ENCODE measurements at regions not wholly inside any gene's neighbourhood (a gene's known extent, or its start where the extent isn't known, plus 50 kb on each side); places are given as distances from the start of the nearest gene placed in this dataset.

DNA sequence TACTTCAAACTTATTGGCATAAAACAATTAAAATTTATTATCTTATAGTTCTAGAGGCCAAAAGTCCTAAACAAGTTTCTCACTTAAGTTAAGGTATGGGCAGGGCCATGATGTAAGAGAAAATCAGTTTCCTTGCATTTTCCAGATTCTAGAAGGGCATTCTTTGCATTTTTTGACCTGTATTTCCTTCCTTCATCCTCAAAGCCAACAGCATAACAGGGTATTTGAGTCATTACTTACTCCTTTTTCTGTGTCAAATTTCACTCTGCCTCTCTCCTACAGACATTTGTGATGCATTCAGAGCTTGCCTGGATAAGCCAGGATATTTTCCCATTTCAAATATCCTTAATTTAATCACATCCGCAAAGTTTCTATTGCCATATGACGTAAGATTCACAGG, 1499.0 kb downstream of the EFNA5 start:
- no peaks in the 10 kb centered on the region for H3K27me3 ChIP-seq (ENCODE audit: control insufficient read depth, insufficient read depth, low read length)
- TF ChIP-seq, protein P1, sequence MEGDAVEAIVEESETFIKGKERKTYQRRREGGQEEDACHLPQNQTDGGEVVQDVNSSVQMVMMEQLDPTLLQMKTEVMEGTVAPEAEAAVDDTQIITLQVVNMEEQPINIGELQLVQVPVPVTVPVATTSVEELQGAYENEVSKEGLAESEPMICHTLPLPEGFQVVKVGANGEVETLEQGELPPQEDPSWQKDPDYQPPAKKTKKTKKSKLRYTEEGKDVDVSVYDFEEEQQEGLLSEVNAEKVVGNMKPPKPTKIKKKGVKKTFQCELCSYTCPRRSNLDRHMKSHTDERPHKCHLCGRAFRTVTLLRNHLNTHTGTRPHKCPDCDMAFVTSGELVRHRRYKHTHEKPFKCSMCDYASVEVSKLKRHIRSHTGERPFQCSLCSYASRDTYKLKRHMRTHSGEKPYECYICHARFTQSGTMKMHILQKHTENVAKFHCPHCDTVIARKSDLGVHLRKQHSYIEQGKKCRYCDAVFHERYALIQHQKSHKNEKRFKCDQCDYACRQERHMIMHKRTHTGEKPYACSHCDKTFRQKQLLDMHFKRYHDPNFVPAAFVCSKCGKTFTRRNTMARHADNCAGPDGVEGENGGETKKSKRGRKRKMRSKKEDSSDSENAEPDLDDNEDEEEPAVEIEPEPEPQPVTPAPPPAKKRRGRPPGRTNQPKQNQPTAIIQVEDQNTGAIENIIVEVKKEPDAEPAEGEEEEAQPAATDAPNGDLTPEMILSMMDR (IDR thresholded peaks at IDR 0.05; ENCODE audit: insufficient read depth, low read length, severe bottlenecking): no peak
- FAIRE-seq (no peak), DNase-seq (ENCODE audit: low read depth) (peak; percentile 32)
- no peak overlapping the region for H3K4me3 ChIP-seq (ENCODE audit: low read depth, low read length)
- no peaks in the 10 kb centered on the region for H3K36me3 ChIP-seq (ENCODE audit: control insufficient read depth, insufficient read depth, low read length)

DNA sequence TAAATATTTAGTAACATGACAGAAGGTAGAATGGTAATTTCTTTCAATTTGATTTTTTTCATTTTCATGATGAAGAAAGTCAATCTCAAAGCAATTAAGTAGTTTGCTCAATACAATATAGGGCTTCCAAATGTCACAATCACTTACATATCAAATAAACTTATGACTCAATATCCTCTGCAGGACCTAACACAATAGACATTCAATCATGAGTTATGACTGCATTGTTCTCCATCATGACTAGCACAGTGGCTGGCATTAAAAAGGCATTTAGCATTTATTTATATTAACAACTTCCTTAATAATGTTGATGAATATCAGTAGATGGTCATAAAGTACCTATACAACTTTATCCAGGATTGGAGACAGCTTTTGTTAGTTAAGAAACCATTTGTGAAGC, 1499.6 kb downstream of the EFNA5 start:
- TF ChIP-seq, protein P1 (IDR thresholded peaks at IDR 0.05; ENCODE audit: insufficient read depth, low read length, severe bottlenecking): no peak
- FAIRE-seq: no peak
- peak; percentile 86 for DNase-seq (ENCODE audit: low read depth)
- Histone ChIP-seq H3K36me3 (ENCODE audit: control insufficient read depth, insufficient read depth, low read length) (no peaks in the 10 kb centered on the region), H3K27me3 (ENCODE audit: control insufficient read depth, insufficient read depth, low read length) (no peaks in the 10 kb centered on the region), H3K4me3 (ENCODE audit: low read depth, low read length) (no peak overlapping the region)

DNA sequence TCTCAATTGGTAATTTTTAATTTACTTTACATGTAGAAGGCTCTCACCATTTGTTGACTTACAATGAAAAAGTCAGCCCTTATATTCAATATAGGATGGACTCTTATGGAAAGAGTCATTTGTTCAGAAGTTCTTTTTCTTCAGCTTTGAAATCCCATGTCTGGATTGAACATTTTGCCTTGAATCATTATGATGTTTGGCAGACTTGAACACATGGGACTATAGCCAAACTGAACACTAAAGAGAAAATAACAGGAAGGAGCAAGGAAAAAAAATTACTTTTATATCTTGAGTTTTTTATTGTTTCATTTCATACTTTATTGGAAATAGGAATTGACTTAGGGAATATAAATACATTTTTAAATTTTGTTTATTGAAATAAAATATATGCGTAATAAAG, 1503.0 kb downstream of the EFNA5 start:
- no peaks in the 10 kb centered on the region for H3K36me3 ChIP-seq (ENCODE audit: control insufficient read depth, insufficient read depth, low read length)
- no peak overlapping the region for H3K4me3 ChIP-seq (ENCODE audit: low read depth, low read length)
- TF ChIP-seq, protein P1 (IDR thresholded peaks at IDR 0.05; ENCODE audit: insufficient read depth, low read length, severe bottlenecking): no peak
- no peaks in the 10 kb centered on the region for H3K27me3 ChIP-seq (ENCODE audit: control insufficient read depth, insufficient read depth, low read length)
- FAIRE-seq: no peak
- no peak for DNase-seq (ENCODE audit: low read depth)

DNA sequence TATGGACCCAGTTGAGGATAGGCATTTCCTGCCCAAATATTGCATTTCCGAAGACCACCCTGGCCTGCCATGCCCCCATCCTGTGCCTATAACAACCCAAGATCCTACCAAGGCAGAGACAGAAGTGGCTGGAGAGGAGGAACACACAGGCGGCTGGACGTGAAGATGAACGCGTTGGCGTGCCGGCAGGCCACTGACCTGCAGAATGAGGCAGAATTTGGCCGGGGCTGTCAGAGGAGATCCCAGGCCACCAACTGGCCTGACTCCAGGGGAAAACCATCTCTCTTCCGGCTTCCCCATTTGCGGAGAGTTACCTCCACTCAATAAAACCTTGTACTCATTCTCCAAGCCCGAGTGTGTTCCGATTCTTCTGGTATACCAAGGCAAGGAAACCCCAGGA, 1507.5 kb downstream of the EFNA5 start:
- no peaks in the 10 kb centered on the region for H3K27me3 ChIP-seq (ENCODE audit: control insufficient read depth, insufficient read depth, low read length)
- no peak overlapping the region for H3K4me3 ChIP-seq (ENCODE audit: low read depth, low read length)
- no peaks in the 10 kb centered on the region for H3K36me3 ChIP-seq (ENCODE audit: control insufficient read depth, insufficient read depth, low read length)
- FAIRE-seq: no peak
- TF ChIP-seq, protein P1 (IDR thresholded peaks at IDR 0.05; ENCODE audit: insufficient read depth, low read length, severe bottlenecking): no peak
- no peak for DNase-seq (ENCODE audit: low read depth)

DNA sequence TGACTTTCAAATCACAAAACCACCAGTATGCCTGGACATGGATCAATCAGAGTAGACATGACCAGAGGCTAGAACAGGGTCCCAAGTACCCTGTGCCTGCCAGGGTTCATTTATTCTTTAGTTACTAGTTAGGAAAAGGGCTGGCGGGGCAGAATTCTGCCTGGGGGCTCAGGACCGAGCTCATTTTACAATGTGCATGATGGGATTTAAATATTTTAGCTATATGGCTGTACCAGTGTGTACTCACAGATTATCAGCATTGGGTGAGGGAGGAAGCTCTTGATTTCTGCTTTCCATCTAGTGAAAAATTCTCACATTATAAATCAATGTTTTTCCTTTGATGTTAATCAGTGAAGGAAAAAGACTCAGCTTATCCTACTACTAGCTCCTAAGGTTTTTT, 1511.1 kb downstream of the EFNA5 start:
- FAIRE-seq (no peak), DNase-seq (ENCODE audit: low read depth) (no peak)
- no peaks in the 10 kb centered on the region for H3K36me3 ChIP-seq (ENCODE audit: control insufficient read depth, insufficient read depth, low read length)
- no peaks in the 10 kb centered on the region for H3K27me3 ChIP-seq (ENCODE audit: control insufficient read depth, insufficient read depth, low read length)
- H3K4me3 ChIP-seq (ENCODE audit: low read depth, low read length): no peak overlapping the region
- TF ChIP-seq, protein P1 (IDR thresholded peaks at IDR 0.05; ENCODE audit: insufficient read depth, low read length, severe bottlenecking): no peak

DNA sequence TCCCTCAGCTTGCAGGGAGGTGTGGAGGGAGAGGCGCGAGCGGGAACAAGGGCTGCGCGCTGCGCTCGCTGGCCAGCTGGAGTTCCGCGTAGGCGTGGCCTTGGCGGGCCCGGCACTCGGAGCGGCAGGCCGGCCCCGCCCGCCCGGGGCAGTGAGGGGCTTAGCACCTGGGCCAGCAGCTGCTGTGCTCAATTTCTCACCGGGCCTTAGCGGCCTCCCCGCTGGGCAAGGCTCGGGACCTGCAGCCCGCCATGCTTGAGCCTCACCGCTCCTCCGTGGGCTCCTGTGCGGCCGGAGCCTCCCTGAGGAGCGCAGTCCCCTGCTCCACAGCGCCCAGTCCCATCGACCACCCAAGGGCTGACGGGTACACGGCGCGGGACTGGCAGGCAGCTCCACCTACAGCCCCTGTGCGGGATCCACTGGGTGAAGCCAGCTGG, 1516.4 kb downstream of the EFNA5 start:
- H3K4me3 ChIP-seq (ENCODE audit: low read depth, low read length): no peak overlapping the region
- TF ChIP-seq, protein P1 (IDR thresholded peaks at IDR 0.05; ENCODE audit: insufficient read depth, low read length, severe bottlenecking): no peak
- no peaks in the 10 kb centered on the region for H3K36me3 ChIP-seq (ENCODE audit: control insufficient read depth, insufficient read depth, low read length)
- FAIRE-seq: no peak
- no peak for DNase-seq (ENCODE audit: low read depth)
- H3K27me3 ChIP-seq (ENCODE audit: control insufficient read depth, insufficient read depth, low read length): no peaks in the 10 kb centered on the region
